AG10803 (cell line): ENCODE measurements at regions not wholly inside any gene's neighbourhood (a gene's known extent, or its start where the extent isn't known, plus 50 kb on each side); places are given as distances from the start of the nearest gene placed in this dataset.

ENCODE experiments used
- DNase-seq: peaks from one replicate; pipeline ENCODE4 v3.0.0; 2010; ENCODE audit warnings: low read depth
- H3K4me3 ChIP-seq: 2 replicates; pipeline ENCODE4 v1.5.1; 2011; ENCODE audit warnings: mild to moderate bottlenecking, low read length, control low read depth
- CTCF ChIP-seq: conservative IDR thresholded peaks from 2 replicates; pipeline ENCODE4 v1.5.1; 2011; ENCODE audit warnings: mild to moderate bottlenecking, low read length, control low read depth, inconsistent platforms

- no peak overlapping the region for H3K4me3 ChIP-seq
- TF ChIP-seq CTCF: no peak
- DNase-seq: no peak
Observed at GRCh38 chr5:135643881-135644766, 65.3 kb upstream of the CXCL14 start.

- no peak for TF ChIP-seq CTCF
- no peak for DNase-seq
- no peak overlapping the region for H3K4me3 ChIP-seq
Observed at GRCh38 chr5:135642934-135643333, 64.1 kb upstream of the CXCL14 start.

GRCh38 chr5:135642488-135642870 lies 63.7 kb upstream of the CXCL14 start:
- no peak overlapping the region for H3K4me3 ChIP-seq
- TF ChIP-seq CTCF: no peak
- DNase-seq: no peak

GRCh38 chr5:135641734-135642487 lies 63.1 kb upstream of the CXCL14 start:
- H3K4me3 ChIP-seq: no peak overlapping the region
- no peak for TF ChIP-seq CTCF
- DNase-seq: no peak

GRCh38 chr5:135641319-135641718 lies 62.5 kb upstream of the CXCL14 start:
- DNase-seq: no peak
- no peak for TF ChIP-seq CTCF
- no peak overlapping the region for H3K4me3 ChIP-seq

- no peak for TF ChIP-seq CTCF
- no peak for DNase-seq
- no peak overlapping the region for H3K4me3 ChIP-seq
Observed at GRCh38 chr5:135635451-135635850, 56.7 kb upstream of the CXCL14 start.

GRCh38 chr5:135632798-135633197 lies 54.0 kb upstream of the CXCL14 start:
- no peak for DNase-seq
- H3K4me3 ChIP-seq: no peak overlapping the region
- TF ChIP-seq CTCF: no peak
